Hepatic stellate cell (primary cell): ENCODE measurements at regions not wholly inside any gene's neighbourhood (a gene's known extent, or its start where the extent isn't known, plus 50 kb on each side); places are given as distances from the start of the nearest gene placed in this dataset.
"Not testable (repeated sequence)": the region's sequence is repeated elsewhere in the genome, so short reads cannot be mapped to it uniquely, and the experiment has no call there.

Source experiments
- DNase-seq: peaks from one replicate; pipeline ENCODE4 v3.0.0; 2011; ENCODE audit warnings: low spot score

GRCh38 chr10:60615541-60615940 lies 162.7 kb upstream of the CDK1 start:
- DNase-seq, result no peak

GRCh38 chr10:60614363-60614762 lies 163.9 kb upstream of the CDK1 start:
- no peak for DNase-seq

- no peak for DNase-seq
These were observed 164.8 kb upstream of the CDK1 start for GRCh38 chr10:60613434-60613833.

GRCh38 chr10:60611291-60611747 lies 167.0 kb upstream of the CDK1 start:
- peak; percentile 26 for DNase-seq

- no peak for DNase-seq
These were observed 170.9 kb upstream of the CDK1 start for GRCh38 chr10:60607372-60607771.

- DNase-seq, result peak; percentile 0
These were observed 171.8 kb upstream of the CDK1 start for GRCh38 chr10:60606343-60607080.

- DNase-seq, result no peak
These were observed 172.8 kb upstream of the CDK1 start for GRCh38 chr10:60605476-60605875.

- DNase-seq, result no peak
These were observed 173.9 kb upstream of the CDK1 start for GRCh38 chr10:60604342-60604741.

GRCh38 chr10:60597513-60597912 lies 180.8 kb upstream of the CDK1 start:
- no peak for DNase-seq

GRCh38 chr10:60595852-60596251 lies 182.4 kb upstream of the CDK1 start:
- DNase-seq, result no peak

GRCh38 chr10:60594476-60595051 lies 183.7 kb upstream of the CDK1 start:
- no peak for DNase-seq

GRCh38 chr10:60591119-60591518 lies 187.2 kb upstream of the CDK1 start:
- DNase-seq, result no peak

GRCh38 chr10:60589376-60589775 lies 188.9 kb upstream of the CDK1 start:
- no peak for DNase-seq

- DNase-seq, result not testable (repeated sequence)
These were observed 192.1 kb upstream of the ANK3 start for GRCh38 chr10:60581782-60582181.

GRCh38 chr10:60578217-60578616 lies 188.5 kb upstream of the ANK3 start:
- no peak for DNase-seq

GRCh38 chr10:60576130-60577069 lies 186.7 kb upstream of the ANK3 start:
- DNase-seq, result peak; percentile 9

GRCh38 chr10:60575105-60575504 lies 185.4 kb upstream of the ANK3 start:
- DNase-seq, result no peak

GRCh38 chr10:60574388-60574787 lies 184.7 kb upstream of the ANK3 start:
- DNase-seq, result no peak

- no peak for DNase-seq
These were observed 183.7 kb upstream of the ANK3 start for GRCh38 chr10:60573336-60573735.

GRCh38 chr10:60572511-60573194 lies 183.0 kb upstream of the ANK3 start:
- DNase-seq, result peak; percentile 11

GRCh38 chr10:60570896-60571295 lies 181.2 kb upstream of the ANK3 start:
- no peak for DNase-seq

GRCh38 chr10:60570272-60570865 lies 180.7 kb upstream of the ANK3 start:
- no peak for DNase-seq
